ENCODE measurements at regions not wholly inside any gene's neighbourhood (a gene's known extent, or its start where the extent isn't known, plus 50 kb on each side); places are given as distances from the start of the nearest gene placed in this dataset.

GRCh38 chr13:56347014-56347413 is 793.7 kb upstream of the PRR20A start:
- no peaks in the 10 kb centered on the region for H3K9me3 ChIP-seq (ENCODE audit: control insufficient read depth, insufficient read depth, low read depth, low read length)
- H3K36me3 ChIP-seq (ENCODE audit: control insufficient read depth in 2 of 2, insufficient read depth in 1 of 2, low read length in 2 of 2): no peaks in the 10 kb centered on the region
- no peak overlapping the region for H3K4me3 ChIP-seq (ENCODE audit: low read depth, low read length)
- no peak overlapping the region for H3K27ac ChIP-seq (ENCODE audit: extremely low read depth, low read depth, low read length)
- TF ChIP-seq ZNF837 (tag by site-specific recombination; IDR thresholded peaks at IDR 0.05) (no peak), AEBP2 (tag by site-specific recombination; IDR thresholded peaks at IDR 0.05; ENCODE audit: borderline replicate concordance) (no peak), ZNF623 (tag by site-specific recombination; IDR thresholded peaks at IDR 0.05) (no peak), GLIS2 (tag by site-specific recombination; IDR thresholded peaks at IDR 0.05) (no peak), ZNF692 (tag by site-specific recombination; IDR thresholded peaks at IDR 0.05) (no peak), ZSCAN4 (tag by site-specific recombination; IDR thresholded peaks at IDR 0.05) (no peak), ZNF423 (tag by site-specific recombination; IDR thresholded peaks at IDR 0.05) (no peak), OSR2 (tag by site-specific recombination; IDR thresholded peaks at IDR 0.05) (no peak), ZNF510 (tag by site-specific recombination; IDR thresholded peaks at IDR 0.05; ENCODE audit: insufficient replicate concordance) (no peak), REPIN1 (tag by site-specific recombination; IDR thresholded peaks at IDR 0.05; ENCODE audit: low read depth) (no peak), ZFP41 (tag by site-specific recombination; IDR thresholded peaks at IDR 0.05; ENCODE audit: borderline replicate concordance) (no peak), ZNF416 (tag by site-specific recombination; IDR thresholded peaks at IDR 0.05) (no peak), ZNF521 (tag by site-specific recombination; IDR thresholded peaks at IDR 0.05) (no peak), INSM2 (tag by site-specific recombination; IDR thresholded peaks at IDR 0.05) (no peak), MZF1 (tag by site-specific recombination; IDR thresholded peaks at IDR 0.05; ENCODE audit: borderline replicate concordance) (no peak), ZNF501 (tag by site-specific recombination; IDR thresholded peaks at IDR 0.05) (no peak)
- H3K4me1 ChIP-seq (ENCODE audit: control insufficient read depth, insufficient read depth, low read length): no peaks in the 10 kb centered on the region
- ChIA-PET POLR2A (no interaction called here), CTCF (no interaction called here)

- Histone ChIP-seq H3K36me3 (ENCODE audit: control insufficient read depth in 2 of 2, insufficient read depth in 1 of 2, low read length in 2 of 2) (no peaks in the 10 kb centered on the region), H3K4me1 (ENCODE audit: control insufficient read depth, insufficient read depth, low read length) (no peaks in the 10 kb centered on the region), H3K4me3 (ENCODE audit: low read depth, low read length) (no peak overlapping the region), H3K9me3 (ENCODE audit: control insufficient read depth, insufficient read depth, low read depth, low read length) (no peaks in the 10 kb centered on the region), H3K27ac (ENCODE audit: extremely low read depth, low read depth, low read length) (no peak overlapping the region)
- CTCF ChIA-PET: interaction anchor here (0.7 kb wide), 1 partner anchor 15 kb away, joined by 3 read pairs; no protein-coding TSS in a partner anchor
- TF ChIP-seq OVOL3 (tag by site-specific recombination; IDR thresholded peaks at IDR 0.05) (no peak), ZNF239 (tag by site-specific recombination; IDR thresholded peaks at IDR 0.05) (no peak), ZNF302 (tag by site-specific recombination; IDR thresholded peaks at IDR 0.05; ENCODE audit: low read depth) (no peak), SCRT2 (tag by site-specific recombination; IDR thresholded peaks at IDR 0.05) (no peak), ZBTB48 (tag by site-specific recombination; IDR thresholded peaks at IDR 0.05) (no peak), ZNF510 (tag by site-specific recombination; IDR thresholded peaks at IDR 0.05; ENCODE audit: insufficient replicate concordance) (no peak), ZNF404 (tag by site-specific recombination; IDR thresholded peaks at IDR 0.05) (no peak), YY1 (tag by site-specific recombination; IDR thresholded peaks at IDR 0.05) (no peak), SETDB1 (IDR thresholded peaks at IDR 0.05; ENCODE audit: insufficient read length, low read length) (no peak), ZNF664 (tag by site-specific recombination; IDR thresholded peaks at IDR 0.05) (no peak)
- POLR2A ChIA-PET: no interaction called here
Observed at GRCh38 chr13:56349866-56350265, 790.9 kb upstream of the PRR20A start.
